GM18520 (cell line): ENCODE measurements at regions not wholly inside any gene's neighbourhood (a gene's known extent, or its start where the extent isn't known, plus 50 kb on each side); places are given as distances from the start of the nearest gene placed in this dataset.
"Not testable (repeated sequence)": the region's sequence is repeated elsewhere in the genome, so short reads cannot be mapped to it uniquely, and the experiment has no call there.

Experiments used
- ATAC-seq: cut with Tn5 transposase; IDR thresholded peaks from one replicate; pipeline ENCODE4 v1.9.1; 2021; ENCODE audit not compliant: unreplicated experiment

DNA sequence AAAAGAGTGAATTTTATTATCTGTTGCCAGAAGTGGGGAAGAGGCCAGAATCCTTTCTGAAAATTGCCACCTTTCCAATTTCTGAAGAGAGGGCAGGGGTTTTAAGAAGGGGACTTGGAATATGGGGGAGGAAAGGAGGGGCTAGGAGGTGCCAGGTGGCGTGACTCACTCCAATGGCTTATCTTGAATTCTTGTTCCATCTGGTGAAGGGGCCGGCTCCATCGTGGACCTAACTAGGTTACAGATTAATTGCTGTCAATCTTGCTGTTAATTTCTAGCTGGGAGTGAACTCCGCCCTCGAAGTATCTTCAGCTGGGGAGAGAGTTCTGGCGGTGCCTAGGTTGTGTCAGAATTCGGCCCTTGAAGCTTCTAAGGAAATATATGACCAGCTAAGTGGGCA, 138.7 kb downstream of the YTHDC2 start:
- no peak for ATAC-seq

DNA sequence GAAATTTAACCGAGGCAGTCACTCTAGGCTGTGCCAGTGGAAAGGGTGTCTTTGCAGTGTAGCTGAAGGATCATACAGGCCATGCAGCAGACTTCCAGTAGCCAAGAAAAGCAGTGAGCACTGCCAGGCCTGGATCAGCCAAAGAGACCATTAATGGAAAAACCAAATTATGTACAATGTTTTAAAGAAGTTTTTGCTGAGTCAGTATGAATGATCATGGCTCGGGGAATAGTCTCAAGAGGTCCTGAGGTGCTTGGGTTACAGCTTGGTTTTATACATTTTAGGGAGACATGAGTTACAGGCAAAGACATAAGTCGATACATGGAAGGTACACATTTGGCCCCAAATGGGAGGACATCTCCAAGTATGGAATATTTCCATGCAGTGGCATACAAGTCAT, 141.3 kb downstream of the YTHDC2 start:
- no peak for ATAC-seq

DNA sequence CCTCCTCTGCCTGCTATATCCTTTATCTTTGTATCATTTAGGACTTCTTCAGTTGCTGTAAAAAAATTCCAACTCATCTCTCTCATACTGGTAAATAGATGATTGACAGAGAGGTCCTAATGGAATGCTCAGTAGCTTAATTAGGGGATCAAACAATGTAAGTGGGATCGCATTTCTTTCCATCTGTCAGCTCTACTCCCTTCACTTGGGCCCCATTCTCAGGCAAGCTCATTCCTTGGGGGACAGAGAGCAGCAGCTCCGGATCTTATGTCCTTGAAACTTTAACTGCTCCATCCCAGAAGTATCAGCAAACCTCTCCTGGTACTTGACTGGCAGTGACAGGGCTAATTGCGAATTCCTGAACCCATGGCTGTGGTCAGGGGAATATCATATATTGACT, 146.7 kb downstream of the YTHDC2 start:
- no peak for ATAC-seq

DNA sequence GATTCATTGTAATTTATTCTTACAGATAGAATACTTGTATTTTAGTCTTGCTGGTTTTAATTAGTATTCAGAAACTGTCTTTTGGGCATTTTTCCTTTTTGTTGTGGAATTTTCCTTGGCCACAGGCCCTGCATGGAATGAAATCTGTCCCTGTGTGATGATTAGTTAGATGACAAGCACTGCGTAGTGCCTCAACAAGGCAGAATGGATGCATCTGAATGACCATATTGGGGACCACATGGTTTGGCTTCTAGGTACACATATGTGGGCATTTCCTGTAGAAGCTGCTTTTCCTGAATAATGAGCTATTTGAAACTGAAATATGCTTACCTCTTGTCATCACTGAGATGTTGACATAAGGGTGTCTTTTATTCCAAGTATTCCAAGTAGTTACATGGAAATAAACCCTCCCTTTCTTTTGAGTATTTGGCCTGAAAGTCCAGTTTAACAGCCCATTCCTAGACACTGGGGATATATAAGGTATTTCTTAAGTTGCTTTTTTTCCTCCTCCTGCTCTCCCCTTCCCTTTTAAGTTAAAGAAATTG, 147.3 kb downstream of the YTHDC2 start:
- ATAC-seq, result no peak

- no peak for ATAC-seq
These were observed 150.5 kb downstream of the YTHDC2 start for GRCh38 chr5:113663879-113664541.

GRCh38 chr5:113673041-113673440, 159.5 kb downstream of the YTHDC2 start:
- no peak for ATAC-seq

DNA sequence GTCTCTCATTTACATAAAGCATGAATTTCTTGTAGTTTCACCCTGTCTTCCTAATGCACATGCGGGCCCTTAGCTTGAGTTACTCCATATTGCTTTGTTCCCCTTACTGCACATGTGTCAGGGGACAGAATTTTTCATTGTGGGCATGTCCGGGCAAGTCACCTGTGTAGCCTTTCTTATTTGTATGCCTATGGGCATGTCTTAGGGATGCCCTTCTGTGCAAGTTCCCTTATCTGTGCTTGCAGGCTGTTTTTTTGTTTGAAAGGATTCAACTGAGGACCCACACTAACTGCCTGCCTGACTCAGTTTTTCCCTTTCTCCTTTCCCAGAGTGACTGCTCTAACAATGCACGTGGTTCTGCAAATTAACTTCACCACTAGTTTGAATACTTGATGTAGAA, 161.7 kb downstream of the YTHDC2 start:
- no peak for ATAC-seq

GRCh38 chr5:113678202-113678601, 164.7 kb downstream of the YTHDC2 start:
- no peak for ATAC-seq

GRCh38 chr5:113678924-113679575, 165.6 kb downstream of the YTHDC2 start:
- ATAC-seq, result no peak

DNA sequence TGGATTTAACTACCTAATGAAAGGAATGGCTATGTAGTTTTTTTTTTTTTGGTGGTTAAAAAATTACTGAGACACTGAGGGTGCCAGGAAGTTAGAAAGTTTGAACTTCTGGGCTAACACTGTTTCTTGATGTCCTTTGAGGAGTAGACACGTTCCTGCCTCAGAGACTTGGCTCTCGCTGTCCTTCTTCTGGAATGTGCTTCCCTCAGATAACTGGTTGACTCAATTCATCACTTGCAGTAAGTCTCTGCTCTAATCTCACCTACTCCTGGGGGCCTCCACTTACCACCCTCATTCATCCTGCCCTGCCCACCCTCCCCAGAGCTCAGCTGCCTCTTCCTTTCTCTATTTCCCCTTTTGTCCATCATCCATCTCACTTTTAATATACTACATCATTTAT, 167.0 kb downstream of the YTHDC2 start:
- no peak for ATAC-seq

GRCh38 chr5:113682497-113683136, 169.1 kb downstream of the YTHDC2 start:
- no peak for ATAC-seq

DNA sequence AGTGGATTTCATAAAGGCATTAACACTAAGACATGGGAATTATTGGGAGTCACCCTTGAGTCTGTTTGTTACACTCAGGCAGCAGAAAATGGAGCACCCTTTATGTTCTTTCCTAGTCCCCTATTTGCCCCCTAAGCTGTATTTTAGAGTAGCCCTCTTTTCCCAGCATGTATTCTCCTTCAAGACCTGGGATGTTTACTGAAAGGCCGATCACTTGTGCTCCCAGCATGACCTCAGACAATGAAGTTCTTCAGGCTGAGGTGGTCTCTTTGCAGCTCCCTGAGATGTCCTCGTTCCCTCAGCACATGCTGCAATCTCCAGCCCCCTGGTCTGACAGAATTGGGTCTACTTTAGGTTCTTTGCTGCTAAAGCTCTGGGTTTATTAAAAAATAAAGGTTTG, 169.7 kb downstream of the YTHDC2 start:
- no peak for ATAC-seq

GRCh38 chr5:113686599-113686998, 173.1 kb downstream of the YTHDC2 start:
- ATAC-seq, result no peak

DNA sequence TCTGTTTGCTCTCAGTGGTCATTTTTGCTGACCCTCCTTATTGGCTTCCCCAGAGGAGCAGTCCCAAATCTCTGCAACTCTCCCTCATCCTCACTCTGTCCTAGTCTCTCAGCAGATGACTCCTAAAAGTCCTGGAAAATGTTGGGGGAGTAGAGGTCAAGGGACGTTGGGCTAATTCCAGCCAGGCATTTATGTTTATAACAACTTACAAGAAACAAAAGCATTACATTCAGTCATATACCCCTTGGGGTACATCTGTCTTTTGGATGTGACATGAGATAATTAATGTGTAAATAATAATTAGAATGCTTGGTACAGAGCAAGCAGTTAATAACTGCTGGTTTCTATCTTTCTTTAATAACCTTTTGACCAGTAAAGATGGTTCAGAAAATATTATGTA, 176.2 kb downstream of the YTHDC2 start:
- ATAC-seq, result no peak

DNA sequence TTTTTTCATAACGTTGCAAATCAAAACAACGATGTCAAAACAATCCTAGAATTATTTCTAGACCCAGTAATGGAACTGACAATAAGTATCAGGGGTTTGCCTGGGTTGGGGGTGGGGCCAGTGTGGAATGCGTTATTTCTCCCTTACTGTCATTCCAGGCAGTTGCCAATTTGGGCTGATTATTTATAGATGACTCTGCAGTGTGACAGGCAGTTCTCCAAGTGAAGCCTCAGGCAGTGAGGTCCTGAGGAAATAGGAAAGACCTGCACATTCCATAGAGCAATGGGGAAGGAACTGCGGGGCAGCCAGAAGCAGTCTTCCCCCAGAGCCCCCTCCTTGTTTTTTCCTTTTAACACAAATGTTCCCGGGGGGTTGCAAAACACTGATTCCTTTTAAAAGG, 179.0 kb downstream of the YTHDC2 start:
- ATAC-seq, result no peak

GRCh38 chr5:113692891-113693457, 179.5 kb downstream of the YTHDC2 start:
- ATAC-seq, result no peak

DNA sequence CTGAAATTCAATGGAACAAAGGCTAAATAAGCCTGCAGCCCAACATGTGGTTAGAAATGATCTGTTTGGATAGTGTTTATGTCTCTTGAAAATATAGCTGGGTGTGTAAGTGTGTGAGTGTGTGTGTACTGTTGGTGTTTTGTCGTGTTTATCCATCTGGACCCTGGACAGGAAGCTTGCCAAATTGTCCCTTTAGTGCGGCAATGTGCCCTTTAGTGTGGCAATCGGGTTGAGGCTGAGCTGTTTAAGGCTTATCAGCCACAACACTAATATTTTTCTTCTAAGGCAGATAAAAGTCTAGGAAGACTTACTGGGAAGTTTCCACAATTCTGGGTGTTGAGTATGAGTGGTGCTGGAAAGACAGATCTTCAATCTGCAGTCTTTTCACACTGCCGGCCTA, 180.2 kb downstream of the YTHDC2 start:
- ATAC-seq, result no peak

GRCh38 chr5:113694576-113694975, 181.1 kb downstream of the YTHDC2 start:
- no peak for ATAC-seq

DNA sequence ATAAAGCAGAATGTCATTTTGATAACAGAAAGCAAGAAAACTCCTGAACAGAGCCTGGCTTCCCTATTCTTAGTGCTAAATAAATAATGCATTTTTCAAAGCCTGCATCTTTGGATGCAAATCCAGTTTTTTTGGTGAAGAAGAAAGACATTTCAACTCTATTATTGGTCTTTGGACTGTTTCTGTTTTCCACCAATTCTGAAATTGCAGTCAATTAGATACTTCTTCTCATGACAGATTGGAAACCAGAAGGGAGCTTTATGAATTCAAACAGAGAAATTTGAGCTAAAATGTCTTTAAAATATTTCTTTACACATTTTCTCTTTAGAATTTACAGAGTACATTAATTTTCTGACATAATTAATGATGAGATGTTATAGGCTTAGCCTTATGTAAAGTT, 189.8 kb downstream of the YTHDC2 start:
- no peak for ATAC-seq

DNA sequence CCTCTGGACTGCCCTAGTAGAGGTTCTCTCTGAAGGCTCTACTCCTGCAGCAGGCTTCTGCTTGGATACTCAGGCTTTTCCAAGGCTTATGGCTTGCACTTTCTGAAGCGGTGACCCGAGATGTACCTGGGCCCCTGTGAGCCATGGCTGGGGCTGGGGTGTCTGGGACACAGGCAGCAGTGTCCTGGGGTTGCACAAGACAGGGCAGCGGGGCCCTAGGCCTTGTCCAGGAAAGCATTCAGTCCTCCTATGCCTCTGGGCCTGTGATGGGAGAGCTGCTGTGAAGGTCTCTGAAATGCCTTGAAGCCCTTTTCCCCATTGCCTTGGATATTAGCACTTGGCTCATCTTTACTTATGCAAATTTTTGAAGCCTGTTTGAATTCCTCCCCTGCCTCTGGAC, 192.2 kb downstream of the YTHDC2 start:
- ATAC-seq, result no peak

GRCh38 chr5:113713051-113713450, 199.6 kb downstream of the YTHDC2 start:
- ATAC-seq, result no peak

- ATAC-seq, result not testable (repeated sequence)
These were observed 202.4 kb downstream of the YTHDC2 start for GRCh38 chr5:113715921-113716320.
